GM20000 (cell line): ENCODE measurements at regions not wholly inside any gene's neighbourhood (a gene's known extent, or its start where the extent isn't known, plus 50 kb on each side); places are given as distances from the start of the nearest gene placed in this dataset.
"Not testable (repeated sequence)": the region's sequence is repeated elsewhere in the genome, so short reads cannot be mapped to it uniquely, and the experiment has no call there.

Experiments
- DNase-seq: peaks from one replicate; pipeline ENCODE4 v3.0.0; 2012; ENCODE audit warnings: low spot score
- CTCF ChIP-seq: IDR thresholded peaks from 2 replicates; pipeline ENCODE4 v1.5.1; 2012; ENCODE audit warnings: mild to moderate bottlenecking, control low read depth; ENCODE audit errors: extremely low read depth, missing control alignments

GRCh38 chr4:64713256-64713840 is 304.1 kb upstream of the TECRL start:
- peak; percentile 21 for DNase-seq
- TF ChIP-seq CTCF = peak; percentile 21

GRCh38 chr4:64712590-64712989 is 303.3 kb upstream of the TECRL start:
- TF ChIP-seq CTCF = no peak
- DNase-seq = no peak

GRCh38 chr4:64705989-64706388 is 296.7 kb upstream of the TECRL start:
- TF ChIP-seq CTCF = no peak
- DNase-seq = no peak

GRCh38 chr4:64698171-64698570 is 288.9 kb upstream of the TECRL start:
- TF ChIP-seq CTCF = no peak
- DNase-seq = no peak

- no peak for TF ChIP-seq CTCF
- no peak for DNase-seq
These were observed 273.7 kb upstream of the TECRL start for GRCh38 chr4:64682946-64683345.

- TF ChIP-seq CTCF = no peak
- DNase-seq = no peak
These were observed 273.2 kb upstream of the TECRL start for GRCh38 chr4:64682481-64682880.

- not testable (repeated sequence) for DNase-seq
These were observed 263.9 kb upstream of the TECRL start for GRCh38 chr4:64673121-64673520.

- TF ChIP-seq CTCF = no peak
- no peak for DNase-seq
These were observed 261.4 kb upstream of the TECRL start for GRCh38 chr4:64670647-64671046.
